OCI-M1 (cell line): ENCODE measurements at regions not wholly inside any gene's neighbourhood (a gene's known extent, or its start where the extent isn't known, plus 50 kb on each side); places are given as distances from the start of the nearest gene placed in this dataset.
A peak's percentile ranks its signal among the peaks of the same experiment; 100 is the strongest.

Experiments used
- DNase-seq: peaks from one replicate; lab custom pipeline; 2025; lab: John Stamatoyannopoulos, UW

GRCh38 chr11:133720951-133721350 lies 124.4 kb downstream of the SPATA19 start:
- DNase-seq, result no peak

GRCh38 chr11:133719532-133720235 lies 125.6 kb downstream of the SPATA19 start:
- DNase-seq, result no peak

GRCh38 chr11:133718831-133719230 lies 126.5 kb downstream of the SPATA19 start:
- no peak for DNase-seq

GRCh38 chr11:133718238-133718637 lies 127.1 kb downstream of the SPATA19 start:
- DNase-seq, result peak; percentile 14

GRCh38 chr11:133716602-133717001 lies 128.7 kb downstream of the SPATA19 start:
- DNase-seq, result no peak

- no peak for DNase-seq
Observed at GRCh38 chr11:133715602-133716001, 129.7 kb downstream of the SPATA19 start.

- no peak for DNase-seq
Observed at GRCh38 chr11:133714471-133715375, 130.6 kb downstream of the SPATA19 start.

- DNase-seq, result no peak
Observed at GRCh38 chr11:133713844-133714243, 131.5 kb downstream of the SPATA19 start.

GRCh38 chr11:133713406-133713805 lies 131.9 kb downstream of the SPATA19 start:
- no peak for DNase-seq

GRCh38 chr11:133712051-133712560 lies 133.2 kb downstream of the SPATA19 start:
- no peak for DNase-seq

GRCh38 chr11:133711545-133711944 lies 133.8 kb downstream of the SPATA19 start:
- DNase-seq, result no peak

GRCh38 chr11:133710681-133711240 lies 134.6 kb downstream of the SPATA19 start:
- DNase-seq, result no peak

GRCh38 chr11:133710241-133710640 lies 135.1 kb downstream of the SPATA19 start:
- DNase-seq, result no peak

GRCh38 chr11:133708547-133709051 lies 136.7 kb downstream of the SPATA19 start:
- no peak for DNase-seq

- no peak for DNase-seq
Observed at GRCh38 chr11:133706925-133707794, 138.2 kb downstream of the SPATA19 start.

- DNase-seq, result no peak
Observed at GRCh38 chr11:133705873-133706272, 139.4 kb downstream of the SPATA19 start.

- no peak for DNase-seq
Observed at GRCh38 chr11:133705074-133705648, 140.2 kb downstream of the SPATA19 start.

GRCh38 chr11:133699071-133699470 lies 146.2 kb downstream of the SPATA19 start:
- no peak for DNase-seq

GRCh38 chr11:133698654-133699053 lies 146.7 kb downstream of the SPATA19 start:
- DNase-seq, result no peak

GRCh38 chr11:133697603-133698180 lies 147.6 kb downstream of the SPATA19 start:
- DNase-seq, result no peak

GRCh38 chr11:133697161-133697560 lies 148.2 kb downstream of the SPATA19 start:
- DNase-seq, result no peak
